Common myeloid progenitor, CD34-positive (primary cell): ENCODE measurements at regions not wholly inside any gene's neighbourhood (a gene's known extent, or its start where the extent isn't known, plus 50 kb on each side); places are given as distances from the start of the nearest gene placed in this dataset.

Experiments used
- CTCF ChIA-PET: fragments of 350-600 bp; sonication (Branson Sonifier 250); formaldehyde crosslinking; loops from one replicate; lab custom pipeline; 2021; ENCODE audit warnings: antibody characterized with exemption; lab: Charles Lee
- POLR2A ChIA-PET: fragments of 350-600 bp; sonication (Branson Sonifier 250); formaldehyde crosslinking; loops from one replicate; lab custom pipeline; 2021; ENCODE audit warnings: antibody characterized with exemption; lab: Charles Lee
- DNase-seq, 3 donors: peaks; one replicate each; pipeline versions ENCODE4 v3.0.0 to v3.0.0-alpha.2; 2013
- H3K27ac ChIP-seq, 2 experiments: 1 replicate in 1 of 2; 2 replicates in 1 of 2; pipeline ENCODE4 v1.7.0; 2013; ENCODE audit warnings: inconsistent platforms in 2 of 2, low read length in 2 of 2, mild to moderate bottlenecking in 2 of 2, low read depth in 1 of 2, moderate library complexity in 1 of 2; ENCODE audit not compliant: severe bottlenecking in 2 of 2, insufficient read depth in 1 of 2, poor library complexity in 1 of 2
- H3K27me3 ChIP-seq, 5 experiments: replicated peaks in 2 of 5; 1 replicate in 3 of 5; 2 replicates in 2 of 5; pipeline versions ENCODE4 v1.6.1 to v1.7.0; 2013; ENCODE audit warnings: low read length in 4 of 5, mild to moderate bottlenecking in 2 of 5, moderate library complexity in 2 of 5, inconsistent platforms in 1 of 5; ENCODE audit not compliant: insufficient read depth in 5 of 5, control insufficient read depth in 4 of 5
- H3K36me3 ChIP-seq, 4 experiments: 1 replicate in 2 of 4; 2 replicates in 2 of 4; pipeline versions ENCODE4 v1.6.1 to v1.7.0; 2013; ENCODE audit warnings: low read length in 3 of 4, control low read depth in 1 of 4, mild to moderate bottlenecking in 1 of 4; ENCODE audit not compliant: control insufficient read depth in 4 of 4, insufficient read depth in 4 of 4
- H3K4me1 ChIP-seq, 4 experiments: 1 replicate in 3 of 4; 2 replicates in 1 of 4; pipeline versions ENCODE4 v1.6.1 to v1.7.1; 2013; ENCODE audit warnings: low read length in 3 of 4, mild to moderate bottlenecking in 3 of 4, control low read depth in 1 of 4, inconsistent platforms in 1 of 4, moderate library complexity in 1 of 4; ENCODE audit not compliant: control insufficient read depth in 4 of 4, insufficient read depth in 4 of 4; ENCODE audit errors: control extremely low read depth in 1 of 4
- H3K4me3 ChIP-seq, 7 experiments: 1 replicate in 4 of 7; 2 replicates in 3 of 7; pipeline versions ENCODE4 v1.5.1 to v1.7.0; 2013; ENCODE audit warnings: mild to moderate bottlenecking in 7 of 7, low read length in 6 of 7, moderate library complexity in 6 of 7, inconsistent platforms in 2 of 7, low read depth in 2 of 7, control low read depth in 1 of 7; ENCODE audit not compliant: insufficient read depth in 4 of 7, control insufficient read depth in 1 of 7; ENCODE audit errors: extremely low read depth in 1 of 7
- H3K9me3 ChIP-seq, 5 experiments: 1 replicate in 4 of 5; 2 replicates in 1 of 5; pipeline versions ENCODE4 v1.6.1 to v1.7.1; 2013; ENCODE audit warnings: low read length in 4 of 5, mild to moderate bottlenecking in 2 of 5, inconsistent platforms in 1 of 5, low read depth in 1 of 5, moderate library complexity in 1 of 5; ENCODE audit not compliant: control insufficient read depth in 4 of 5, insufficient read depth in 2 of 5; ENCODE audit errors: control extremely low read depth in 1 of 5
- WGBS: methylation state at CpG from one replicate; pipeline ENCODE4 v1.1.5; 2013; ENCODE audit not compliant: insufficient coverage; 5-methylcytosine and 5-hydroxymethylcytosine counted together

- Histone ChIP-seq H3K27ac (no peak overlapping the region), H3K4me3 (no peak overlapping the region), H3K4me1 (no peaks in the 10 kb centered on the region), H3K36me3 (no peaks in the 10 kb centered on the region), H3K27me3 (peaks cover 4 to 34% (median 9%) of the 10 kb centered on the region in 5 experiments), H3K9me3 (peaks cover 0 to 11% (median 0%) of the 10 kb centered on the region in 5 experiments)
- DNase-seq, result no peak
- 97% methylated on average over 27 of the region's 27 CpGs for WGBS
- ChIA-PET CTCF (no interaction called here), POLR2A (no interaction called here)
These were observed 464.0 kb downstream of the BRD1 start for GRCh38 chr22:49363526-49364230.

GRCh38 chr22:49362211-49362839, 465.3 kb downstream of the BRD1 start:
- Histone ChIP-seq H3K9me3 (peaks cover 0 to 11% (median 0%) of the 10 kb centered on the region in 5 experiments), H3K4me1 (no peaks in the 10 kb centered on the region), H3K27me3 (peaks cover 5 to 34% (median 9%) of the 10 kb centered on the region in 5 experiments), H3K27ac (no peak overlapping the region), H3K36me3 (no peaks in the 10 kb centered on the region), H3K4me3 (no peak overlapping the region)
- no peak for DNase-seq
- CTCF ChIA-PET, result no interaction called here
- POLR2A ChIA-PET, result no interaction called here
- WGBS, result 90% methylated on average over 10 of the region's 13 CpGs

GRCh38 chr22:49361164-49361563, 466.5 kb downstream of the BRD1 start:
- Histone ChIP-seq H3K36me3 (no peaks in the 10 kb centered on the region), H3K27me3 (peaks cover 5 to 34% (median 9%) of the 10 kb centered on the region in 5 experiments), H3K27ac (no peak overlapping the region), H3K4me3 (no peak overlapping the region), H3K9me3 (peaks cover 0 to 11% (median 0%) of the 10 kb centered on the region in 5 experiments), H3K4me1 (no peaks in the 10 kb centered on the region)
- 83% methylated on average over 1 of the region's 4 CpGs for WGBS
- ChIA-PET POLR2A (no interaction called here), CTCF (no interaction called here)
- DNase-seq, result no peak

GRCh38 chr22:49360746-49361145, 466.9 kb downstream of the BRD1 start:
- no CpG with 5 or more reads among the region's 3 CpGs for WGBS
- Histone ChIP-seq H3K27ac (no peak overlapping the region), H3K9me3 (peaks cover 0 to 11% (median 0%) of the 10 kb centered on the region in 5 experiments), H3K4me3 (no peak overlapping the region), H3K4me1 (no peaks in the 10 kb centered on the region), H3K36me3 (no peaks in the 10 kb centered on the region), H3K27me3 (peaks cover 5 to 34% (median 9%) of the 10 kb centered on the region in 5 experiments)
- ChIA-PET CTCF (no interaction called here), POLR2A (no interaction called here)
- DNase-seq, result no peak

- WGBS, result 75% methylated on average over 6 of the region's 8 CpGs
- no peaks in the 10 kb centered on the region for H3K4me1 ChIP-seq
- no peak overlapping the region for H3K4me3 ChIP-seq
- no peaks in the 10 kb centered on the region for H3K36me3 ChIP-seq
- H3K27ac ChIP-seq, result no peak overlapping the region
- peaks cover 0 to 10% (median 0%) of the 10 kb centered on the region in 5 experiments for H3K9me3 ChIP-seq
- DNase-seq, result no peak
- ChIA-PET POLR2A (no interaction called here), CTCF (no interaction called here)
- peaks cover 5 to 45% (median 9%) of the 10 kb centered on the region in 5 experiments for H3K27me3 ChIP-seq
These were observed 468.6 kb downstream of the BRD1 start for GRCh38 chr22:49359076-49359475.

GRCh38 chr22:49357661-49358440, 469.8 kb downstream of the BRD1 start:
- Histone ChIP-seq H3K9me3 (peaks cover 0 to 2% (median 0%) of the 10 kb centered on the region in 5 experiments), H3K4me1 (no peaks in the 10 kb centered on the region), H3K27me3 (peaks cover 5 to 50% (median 9%) of the 10 kb centered on the region in 5 experiments), H3K36me3 (no peaks in the 10 kb centered on the region), H3K4me3 (no peak overlapping the region), H3K27ac (no peak overlapping the region)
- ChIA-PET POLR2A (no interaction called here), CTCF (no interaction called here)
- 99% methylated on average over 14 of the region's 20 CpGs for WGBS
- DNase-seq, result no peak
